ENCODE measurements at regions not wholly inside any gene's neighbourhood (a gene's known extent, or its start where the extent isn't known, plus 50 kb on each side); places are given as distances from the start of the nearest gene placed in this dataset.

- TF ChIP-seq NR2F1 (CRISPR knock-in tag; IDR thresholded peaks at IDR 0.05) (no peak), ZBTB4 (CRISPR knock-in tag; IDR thresholded peaks at IDR 0.05; ENCODE audit: borderline replicate concordance) (no peak)
Measured at GRCh38 chr9:116005205-116005604, 148.4 kb upstream of the PAPPA start (continued).

- Histone ChIP-seq H3K4me3 (replicated peaks in 1 of 3; ENCODE audit: insufficient read depth in 1 of 3, low read depth in 2 of 3, low read length in 3 of 3) (no peak overlapping the region), H4K20me1 (ENCODE audit: insufficient read depth, low read length) (no peaks in the 10 kb centered on the region), H3K27me3 (ENCODE audit: control insufficient read depth in 1 of 2, insufficient read depth in 2 of 2, low read length in 2 of 2) (no peaks in the 10 kb centered on the region; a peak in 1 of 5 replicates), H3K27ac (ENCODE audit: extremely low read length, insufficient read depth, low read length) (no peak overlapping the region), H3K4me2 (ENCODE audit: low read depth, low read length) (no peak overlapping the region), H3K36me3 (replicated peaks in 1 of 2; ENCODE audit: control insufficient read depth in 1 of 2, insufficient read depth in 2 of 2, low read length in 2 of 2) (no peaks in the 10 kb centered on the region), H3K4me1 (ENCODE audit: insufficient read depth, low read length) (no peaks in the 10 kb centered on the region), H3K9ac (ENCODE audit: insufficient read depth, low read depth, low read length) (no peak overlapping the region), H2AFZ (ENCODE audit: low read length) (no peak overlapping the region), H3K79me2 (ENCODE audit: insufficient read depth, low read length) (no peaks in the 10 kb centered on the region), H3K9me3 (ENCODE audit: low read length) (no peaks in the 10 kb centered on the region)
- intact Hi-C loops (cut with micrococcal nuclease; ENCODE audit: unreplicated experiment): no loop called here
- DNase-seq (ENCODE audit: low spot score) (no peak), ATAC-seq (no peak), FAIRE-seq (no peak)
- in situ Hi-C loops (cut with HindIII; ENCODE audit: extremely low pct_ligation_motif_present, low pct_unique_long_range_greater_than_20kb): no loop called here
- BruUV-seq (replicated peaks): no TSS peak
- CTCF ChIA-PET (ENCODE audit: low intra/inter-chr PET ratio, low total read pairs): no interaction called here
- POLR2A ChIA-PET: no interaction called here
- 0% methylated on average over 2 of the region's 2 CpGs for WGBS (ENCODE audit: low lambda C conversion rate)
- TF ChIP-seq AKNA (CRISPR knock-in tag; IDR thresholded peaks at IDR 0.05; ENCODE audit: borderline replicate concordance) (no peak), NFKB2 (CRISPR knock-in tag; IDR thresholded peaks at IDR 0.05; ENCODE audit: borderline replicate concordance) (no peak), SNAPC5 (CRISPR knock-in tag; IDR thresholded peaks at IDR 0.05; ENCODE audit: borderline replicate concordance) (no peak), SMAD3 (CRISPR knock-in tag; IDR thresholded peaks at IDR 0.05) (no peak), NAIF1 (CRISPR knock-in tag; IDR thresholded peaks at IDR 0.05; ENCODE audit: borderline replicate concordance) (no peak), ARID5B (CRISPR knock-in tag; IDR thresholded peaks at IDR 0.05) (no peak), ZNF136 (CRISPR knock-in tag; IDR thresholded peaks at IDR 0.05; ENCODE audit: low read depth) (no peak), MEF2D (CRISPR knock-in tag; IDR thresholded peaks at IDR 0.05) (no peak)
Measured at GRCh38 chr9:116007824-116008223, 145.8 kb upstream of the PAPPA start.
